Panc1 (cell line): ENCODE measurements at regions not wholly inside any gene's neighbourhood (a gene's known extent, or its start where the extent isn't known, plus 50 kb on each side); places are given as distances from the start of the nearest gene placed in this dataset.

ENCODE experiments used
- ATAC-seq: fragments of 200-7000 bp; cut with Tn5 transposase; 2 replicates; pipeline ENCODE4 v1.9.1; 2020; ENCODE audit warnings: mild to moderate bottlenecking, moderate library complexity
- BruUV-seq: library from RNA; stranded (reverse); fragments of 400-500 nt; replicated peaks from 2 replicates; lab custom pipeline; 2021; lab: Mats Ljungman, UMichigan
- CTCF ChIA-PET: fragments of 300-600 bp; sonication (Branson Sonifier 250); formaldehyde crosslinking; loops from one replicate; lab custom pipeline; 2022; ENCODE audit warnings: antibody characterized with exemption; lab: Charles Lee
- POLR2A ChIA-PET: fragments of 300-600 bp; sonication (Branson Sonifier 250); formaldehyde crosslinking; loops from one replicate; lab custom pipeline; 2022; ENCODE audit warnings: antibody characterized with exemption; lab: Charles Lee
- DNase-seq: peaks from one replicate; pipeline ENCODE4 v3.0.0-alpha.2; 2010; ENCODE audit warnings: low read depth, low spot score
- H3K27ac ChIP-seq: 2 replicates; pipeline ENCODE4 v1.5.1; 2011; ENCODE audit warnings: mild to moderate bottlenecking, low read length, inconsistent platforms
- H3K27me3 ChIP-seq: fragments of 200-500 bp; sonication (Bioruptor generic); 2 replicates; pipeline ENCODE4 v1.6.0; 2014; ENCODE audit warnings: low read length, inconsistent platforms; ENCODE audit not compliant: control insufficient read depth, insufficient read depth
- H3K36me3 ChIP-seq: fragments of 200-500 bp; sonication (Bioruptor generic); 2 replicates; pipeline ENCODE4 v1.5.1; 2014; ENCODE audit warnings: inconsistent platforms, mild to moderate bottlenecking, low read length, moderate library complexity; ENCODE audit not compliant: control insufficient read depth, insufficient read depth
- H3K4me1 ChIP-seq: 2 replicates; pipeline ENCODE4 v1.5.1; 2011; ENCODE audit warnings: inconsistent platforms, mild to moderate bottlenecking, low read length, moderate library complexity; ENCODE audit not compliant: control insufficient read depth, insufficient read depth
- H3K4me3 ChIP-seq, 2 experiments: 2 replicates each; pipeline ENCODE4 v1.5.1; 2011 to 2012; ENCODE audit warnings: low read depth in 2 of 2, low read length in 2 of 2, mild to moderate bottlenecking in 2 of 2, inconsistent platforms in 1 of 2, moderate library complexity in 1 of 2
- H3K9me3 ChIP-seq: fragments of 200-500 bp; sonication (Bioruptor generic); 2 replicates; pipeline ENCODE4 v1.5.1; 2014; ENCODE audit warnings: low read depth, mild to moderate bottlenecking, inconsistent platforms, low read length, moderate library complexity; ENCODE audit not compliant: control insufficient read depth, insufficient read depth
- CTCF ChIP-seq: fragments of 450-650 bp; IDR thresholded peaks from 2 replicates; pipeline ENCODE4 v1.5.1; 2017; ENCODE audit warnings: mild to moderate bottlenecking
- POLR2AphosphoS5 ChIP-seq: IDR thresholded peaks from 2 replicates; pipeline ENCODE4 v1.6.1; 2012; ENCODE audit warnings: mild to moderate bottlenecking, low read depth, low read length, moderate library complexity
- REST ChIP-seq, 2 experiments: IDR thresholded peaks; 2 replicates each; pipeline ENCODE4 v1.6.1; 2011 to 2012; ENCODE audit warnings: low read depth in 2 of 2, control low read depth in 1 of 2, low read length in 1 of 2, mild to moderate bottlenecking in 1 of 2, moderate library complexity in 1 of 2; ENCODE audit not compliant: insufficient read depth in 1 of 2
- SIN3A ChIP-seq: IDR thresholded peaks from 2 replicates; pipeline ENCODE4 v1.6.1; 2012; ENCODE audit warnings: low read depth, mild to moderate bottlenecking, low read length, moderate library complexity, borderline replicate concordance; ENCODE audit not compliant: insufficient read depth
- TCF7L2 ChIP-seq: IDR thresholded peaks from 2 replicates; pipeline ENCODE4 v1.6.1; 2011; ENCODE audit warnings: mild to moderate bottlenecking, low read depth, low read length, inconsistent platforms
- in situ Hi-C: cut with HindIII; loops from 2 replicates; pipeline ENCODE4 v1.10.0; 2016; ENCODE audit warnings: low sequenced_read_pairs, low pct_unique_long_range_greater_than_20kb
- intact Hi-C: fragments of 100-400 bp; cut with micrococcal nuclease; formaldehyde crosslinking; loops from one replicate; pipeline ENCODE4 v1.10.0; 2022; ENCODE audit not compliant: unreplicated experiment

- H3K36me3 ChIP-seq, result no peaks in the 10 kb centered on the region
- in situ Hi-C loops (no loop called here), intact Hi-C loops (no loop called here)
- CTCF ChIA-PET, result no interaction called here
- POLR2A ChIA-PET, result no interaction called here
- no peaks in the 10 kb centered on the region for H3K4me1 ChIP-seq
- H3K27me3 ChIP-seq, result no peaks in the 10 kb centered on the region
- TF ChIP-seq CTCF (no peak), REST (IDR thresholded peaks at IDR 0.05; ENCODE audit: insufficient read depth in 1 of 2, low read depth in 2 of 2, low read length in 1 of 2) (no peak), TCF7L2 (no peak), SIN3A (no peak), POLR2AphosphoS5 (no peak)
- no peak overlapping the region for H3K4me3 ChIP-seq
- DNase-seq, result no peak
- BruUV-seq, result no TSS peak
- H3K9me3 ChIP-seq, result no peaks in the 10 kb centered on the region
- no peak overlapping the region for H3K27ac ChIP-seq
- no peak for ATAC-seq
Measured at GRCh38 chr6:101290346-101290745, 103.2 kb upstream of the GRIK2 start.

- ChIA-PET CTCF (no interaction called here), POLR2A (no interaction called here)
- Histone ChIP-seq H3K4me3 (no peak overlapping the region), H3K4me1 (no peaks in the 10 kb centered on the region), H3K36me3 (no peaks in the 10 kb centered on the region), H3K27me3 (no peaks in the 10 kb centered on the region), H3K27ac (no peak overlapping the region), H3K9me3 (no peaks in the 10 kb centered on the region)
- ATAC-seq, result no peak
- TF ChIP-seq CTCF (no peak), POLR2AphosphoS5 (no peak), TCF7L2 (no peak), SIN3A (no peak), REST (IDR thresholded peaks at IDR 0.05; ENCODE audit: insufficient read depth in 1 of 2, low read depth in 2 of 2, low read length in 1 of 2) (no peak)
- no TSS peak for BruUV-seq
- in situ Hi-C loops (no loop called here), intact Hi-C loops (no loop called here)
- no peak for DNase-seq
Measured at GRCh38 chr6:101294051-101294638, 99.4 kb upstream of the GRIK2 start.
